A673 (cell line): ENCODE measurements at regions not wholly inside any gene's neighbourhood (a gene's known extent, or its start where the extent isn't known, plus 50 kb on each side); places are given as distances from the start of the nearest gene placed in this dataset.
"Not testable (repeated sequence)": the region's sequence is repeated elsewhere in the genome, so short reads cannot be mapped to it uniquely, and the experiment has no call there.

Experiments used
- BruUV-seq: library from RNA; stranded (reverse); fragments of 400-500 nt; replicated peaks from 2 replicates; lab custom pipeline; 2021; lab: Mats Ljungman, UMichigan
- CTCF ChIA-PET: fragments of 300-600 bp; sonication (Branson Sonifier 250); formaldehyde crosslinking; loops from one replicate; lab custom pipeline; 2022; ENCODE audit warnings: antibody characterized with exemption; lab: Charles Lee
- POLR2A ChIA-PET: fragments of 300-600 bp; sonication (Branson Sonifier 250); formaldehyde crosslinking; loops from one replicate; lab custom pipeline; 2022; ENCODE audit warnings: antibody characterized with exemption; ENCODE audit not compliant: low non-redundant PET; lab: Charles Lee
- DNase-seq: peaks from one replicate; pipeline ENCODE4 v3.0.0-alpha.2; 2015; ENCODE audit warnings: low spot score
- H3K27ac ChIP-seq: fragments of 200-600 bp; sonication (generic); 2 replicates; pipeline ENCODE4 v1.5.1; 2016; ENCODE audit warnings: mixed run types, low read depth, mild to moderate bottlenecking, mixed read lengths, antibody characterized with exemption, low read length; ENCODE audit not compliant: poor library complexity, severe bottlenecking
- H3K27me3 ChIP-seq: fragments of 200-600 bp; sonication (generic); replicated peaks from 2 replicates; pipeline ENCODE4 v1.6.1; 2017; ENCODE audit warnings: mixed run types, low read depth, mild to moderate bottlenecking, mixed read lengths, antibody characterized with exemption, low read length; ENCODE audit not compliant: insufficient read depth, poor library complexity
- H3K36me3 ChIP-seq: fragments of 200-600 bp; sonication (generic); 2 replicates; pipeline ENCODE4 v1.6.1; 2016; ENCODE audit warnings: mixed run types, mild to moderate bottlenecking, mixed read lengths, antibody characterized with exemption, low read length; ENCODE audit not compliant: insufficient read depth, poor library complexity, severe bottlenecking
- H3K4me1 ChIP-seq: fragments of 200-600 bp; sonication (generic); 2 replicates; pipeline ENCODE4 v1.6.1; 2017; ENCODE audit warnings: mixed run types, mild to moderate bottlenecking, mixed read lengths, antibody characterized with exemption, low read length; ENCODE audit not compliant: insufficient read depth, poor library complexity, severe bottlenecking
- H3K4me3 ChIP-seq: fragments of 200-600 bp; sonication (generic); 2 replicates; pipeline ENCODE4 v1.5.1; 2016; ENCODE audit warnings: low read depth, mixed run types, mild to moderate bottlenecking, mixed read lengths, low read length; ENCODE audit not compliant: poor library complexity, severe bottlenecking
- H3K9me3 ChIP-seq: fragments of 200-600 bp; sonication (generic); 2 replicates; pipeline ENCODE4 v1.6.1; 2016; ENCODE audit warnings: mixed run types, low read depth, mild to moderate bottlenecking, mixed read lengths, antibody characterized with exemption, low read length; ENCODE audit not compliant: poor library complexity, severe bottlenecking
- CTCF ChIP-seq: fragments of 300-800, 200-600 bp; sonication (generic); conservative IDR thresholded peaks from 2 replicates; pipeline ENCODE4 v1.5.1; 2017; ENCODE audit warnings: low read depth, mild to moderate bottlenecking, antibody characterized with exemption, low read length, moderate library complexity, mixed read lengths
- EZH2 ChIP-seq: fragments of 200-600 bp; sonication (generic); IDR thresholded peaks from 2 replicates; pipeline ENCODE4 v1.6.1; 2017; ENCODE audit warnings: borderline replicate concordance, low read depth, mild to moderate bottlenecking, mixed read lengths, antibody characterized with exemption, low read length; ENCODE audit not compliant: poor library complexity, severe bottlenecking
- intact Hi-C: fragments of 100-400 bp; cut with micrococcal nuclease; formaldehyde crosslinking; loops from one replicate; pipeline ENCODE4 v1.10.0; 2022; ENCODE audit not compliant: unreplicated experiment

DNA sequence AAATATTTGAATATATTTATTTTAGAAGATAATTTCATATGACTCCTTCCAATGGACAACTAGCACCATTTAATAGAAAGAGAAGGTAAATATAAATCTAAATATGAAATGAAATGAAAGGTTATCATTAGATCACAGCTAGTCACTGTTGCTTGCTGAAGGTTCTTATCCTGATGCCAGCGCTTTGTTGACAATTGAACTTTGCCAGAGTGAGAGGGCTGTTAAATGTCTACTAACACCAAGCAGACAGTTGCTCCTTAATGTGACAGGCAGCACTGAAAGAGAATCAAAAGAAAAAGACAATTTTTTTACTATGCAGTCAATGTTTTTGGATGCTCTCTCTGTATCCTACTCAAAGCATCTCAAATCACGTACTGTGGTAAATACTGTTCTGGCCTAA, 152.6 kb upstream of the SEMA6A start:
- ChIA-PET CTCF (no interaction called here), POLR2A (no interaction called here)
- Histone ChIP-seq H3K27ac (no peak overlapping the region), H3K36me3 (no peaks in the 10 kb centered on the region), H3K4me1 (no peaks in the 10 kb centered on the region), H3K27me3 (no peaks in the 10 kb centered on the region), H3K4me3 (no peak overlapping the region), H3K9me3 (no peaks in the 10 kb centered on the region)
- no TSS peak for BruUV-seq
- TF ChIP-seq EZH2, result no peak
- no peak for TF ChIP-seq CTCF
- no peak for DNase-seq
- intact Hi-C loops, result no loop called here

DNA sequence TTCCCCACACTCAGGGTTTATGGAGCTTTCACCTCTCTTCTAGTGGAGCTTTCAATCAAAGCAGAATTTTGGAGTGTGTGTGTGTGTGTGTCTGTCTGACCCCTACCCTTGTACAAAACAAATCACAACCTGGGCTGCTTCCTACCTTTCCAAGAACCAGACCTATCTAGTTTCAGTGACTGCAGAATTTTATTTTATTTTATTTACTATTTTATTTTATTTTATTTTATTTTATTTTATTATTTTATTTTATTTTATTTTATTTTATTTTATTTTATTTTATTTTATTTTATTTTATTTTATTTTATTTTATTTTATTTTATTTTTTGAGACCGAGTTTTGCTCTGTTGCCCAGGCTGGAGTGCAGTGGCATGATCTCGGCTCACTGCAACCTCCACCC, 151.6 kb upstream of the SEMA6A start:
- DNase-seq, H3K27ac ChIP-seq, H3K36me3 ChIP-seq, intact Hi-C loops, H3K27me3 ChIP-seq, POLR2A ChIA-PET, H3K4me1 ChIP-seq, BruUV-seq, H3K9me3 ChIP-seq, H3K4me3 ChIP-seq: not testable (repeated sequence)
- CTCF ChIA-PET, result interaction anchor here (0.5 kb wide), 1 partner anchor 9 kb away, joined by 9 read pairs; no protein-coding TSS in a partner anchor

- DNase-seq, result no peak
- no peaks in the 10 kb centered on the region for H3K36me3 ChIP-seq
- no peaks in the 10 kb centered on the region for H3K9me3 ChIP-seq
- no peak overlapping the region for H3K4me3 ChIP-seq
- ChIA-PET POLR2A (no interaction called here), CTCF (no interaction called here)
- BruUV-seq, result no TSS peak
- TF ChIP-seq EZH2 (no peak), CTCF (no peak)
- no peak overlapping the region for H3K27ac ChIP-seq
- H3K4me1 ChIP-seq, result no peaks in the 10 kb centered on the region
- H3K27me3 ChIP-seq, result no peaks in the 10 kb centered on the region
- intact Hi-C loops, result no loop called here
These were observed 150.3 kb upstream of the SEMA6A start for GRCh38 chr5:116724971-116725370.

- no TSS peak for BruUV-seq
- peaks cover 3% of the 10 kb centered on the region for H3K4me1 ChIP-seq
- no peaks in the 10 kb centered on the region for H3K9me3 ChIP-seq
- intact Hi-C loops, result no loop called here
- ChIA-PET CTCF (no interaction called here), POLR2A (no interaction called here)
- no peaks in the 10 kb centered on the region for H3K36me3 ChIP-seq
- no peak overlapping the region for H3K4me3 ChIP-seq
- DNase-seq, result no peak
- no peak for TF ChIP-seq EZH2
- no peak for TF ChIP-seq CTCF
- no peaks in the 10 kb centered on the region for H3K27me3 ChIP-seq
- H3K27ac ChIP-seq, result no peak overlapping the region
These were observed 148.0 kb upstream of the SEMA6A start for GRCh38 chr5:116722651-116723050.
